Right lobe of liver (tissue), 6 donors: ENCODE measurements at regions not wholly inside any gene's neighbourhood (a gene's known extent, or its start where the extent isn't known, plus 50 kb on each side); places are given as distances from the start of the nearest gene placed in this dataset.

Source experiments
- ATAC-seq, 4 donors: fragments of 200-7000 bp; cut with Tn5 transposase; one replicate each; pipeline ENCODE4 v1.9.1; 2020; ENCODE audit warnings: mild to moderate bottlenecking in 4 of 4, moderate library complexity in 4 of 4
- DNase-seq, 3 donors: peaks; one replicate each; pipeline ENCODE4 v3.0.0-alpha.2; 2020
- H3K27ac ChIP-seq, 3 donors: fragments of 200-600 bp; one replicate each; pipeline ENCODE4 v1.8.0; 2022
- H3K27me3 ChIP-seq, 2 donors: fragments of 200-600 bp; one replicate each; pipeline ENCODE4 v1.8.0; 2022
- H3K36me3 ChIP-seq, 4 donors: fragments of 200-600 bp; sonication (generic) in 1 of 4; one replicate each; pipeline versions ENCODE4 v1.5.1 to v1.8.0; 2017 to 2022; ENCODE audit warnings: control low read depth in 1 of 4
- H3K4me1 ChIP-seq, 4 donors: fragments of 200-600 bp; sonication (generic) in 1 of 4; one replicate each; pipeline versions ENCODE4 v1.5.1 to v1.8.0; 2017 to 2022; ENCODE audit warnings: control low read depth in 1 of 4
- H3K4me3 ChIP-seq, 3 donors: fragments of 200-600 bp; one replicate each; pipeline ENCODE4 v1.8.0; 2022
- H3K9me3 ChIP-seq, 4 donors: fragments of 200-600 bp; sonication (generic) in 1 of 4; one replicate each; pipeline versions ENCODE4 v1.5.1 to v1.8.0; 2017 to 2022; ENCODE audit warnings: control low read depth in 1 of 4
- POLR2A ChIP-seq: fragments of 450-650 bp; IDR thresholded peaks from one replicate; pipeline ENCODE4 v1.6.1; 2017; ENCODE audit warnings: antibody characterized with exemption, mild to moderate bottlenecking
- WGBS: methylation state at CpG from one replicate; pipeline ENCODE4 v1.1.6; 2018; ENCODE audit warnings: low coverage, low lambda C conversion rate; ENCODE audit not compliant: insufficient coverage; ENCODE audit errors: missing lambda C conversion rate; 5-methylcytosine and 5-hydroxymethylcytosine counted together
- intact Hi-C, 2 donors: fragments of 100-400 bp; cut with DNase I; formaldehyde crosslinking; loops; one replicate each; pipeline versions ENCODE4 v1.11.2 to v1.14.1; 2022
- TF ChIP-seq, protein P1 (sequence below), 4 donors: fragments of 200-600 bp in 3 of 4; fragments of 450-650 bp in 1 of 4; IDR thresholded peaks; one replicate each; pipeline versions ENCODE4 v1.5.1 to v1.8.0; 2016 to 2022; ENCODE audit warnings: antibody characterized with exemption in 4 of 4, mild to moderate bottlenecking in 2 of 4
- donor health status: DM: no; HTN: yes; CAD: no.
- donor health status: DM: no; HTN: no; CAD: no.
- donor health status: DM: no; HTN: no; CAD: no.
- donor health status: DM: no; HTN: yes; CAD: no.
- donor health status: DM: no; HTN: yes; CAD: no.

DNA sequence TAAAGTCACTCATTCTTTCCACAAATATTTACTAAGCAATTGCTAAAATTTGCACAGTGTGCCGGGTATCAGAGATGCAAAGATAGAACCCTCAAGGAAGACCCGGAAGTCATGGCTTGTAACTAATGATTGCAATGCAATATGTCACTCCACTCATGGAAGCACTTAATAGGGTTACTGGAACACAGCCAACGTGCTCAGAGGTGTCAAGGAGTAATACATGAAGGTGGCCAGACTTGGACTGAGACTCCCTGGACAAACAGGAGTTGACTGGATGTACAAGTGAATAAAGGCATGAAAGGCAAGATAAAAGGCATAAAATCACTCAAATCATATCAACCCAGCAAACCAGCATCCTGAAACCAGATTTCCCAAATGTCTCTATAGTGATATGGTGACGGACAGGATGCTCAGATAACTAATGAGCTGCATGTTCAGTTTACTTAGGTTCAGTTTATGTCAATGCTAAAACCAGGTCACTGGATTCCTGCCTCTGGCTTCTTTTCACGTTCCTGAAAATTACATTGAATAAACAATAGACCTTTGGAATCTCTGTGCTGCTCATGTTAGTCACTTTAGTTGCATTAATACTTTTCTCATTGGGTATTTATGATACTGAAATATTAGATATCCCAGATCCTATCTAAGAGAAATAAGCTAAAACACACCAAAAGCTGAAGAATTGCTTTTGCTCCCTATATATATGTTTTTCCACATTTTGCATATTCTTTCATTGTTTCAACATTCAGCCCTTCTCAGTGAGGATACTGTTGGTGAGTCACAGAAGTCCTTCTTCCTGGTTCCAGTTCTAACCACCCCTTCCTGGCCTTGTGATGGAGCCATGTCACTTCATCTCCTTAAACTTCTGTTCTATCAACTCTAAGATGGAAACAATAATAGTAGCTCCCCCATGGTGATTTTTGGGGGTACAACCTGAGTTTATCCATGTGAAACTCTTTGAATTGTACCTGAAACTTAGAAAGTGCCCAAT is 688.9 kb upstream of the ID2 start:
- H3K27me3 ChIP-seq: no peaks in the 10 kb centered on the region
- H3K4me1 ChIP-seq: no peaks in the 10 kb centered on the region
- no peaks in the 10 kb centered on the region for H3K9me3 ChIP-seq
- H3K27ac ChIP-seq: no peak overlapping the region
- WGBS: 45% methylated on average over 5 of the region's 5 CpGs
- no peak overlapping the region for H3K4me3 ChIP-seq
- TF ChIP-seq, protein P1, sequence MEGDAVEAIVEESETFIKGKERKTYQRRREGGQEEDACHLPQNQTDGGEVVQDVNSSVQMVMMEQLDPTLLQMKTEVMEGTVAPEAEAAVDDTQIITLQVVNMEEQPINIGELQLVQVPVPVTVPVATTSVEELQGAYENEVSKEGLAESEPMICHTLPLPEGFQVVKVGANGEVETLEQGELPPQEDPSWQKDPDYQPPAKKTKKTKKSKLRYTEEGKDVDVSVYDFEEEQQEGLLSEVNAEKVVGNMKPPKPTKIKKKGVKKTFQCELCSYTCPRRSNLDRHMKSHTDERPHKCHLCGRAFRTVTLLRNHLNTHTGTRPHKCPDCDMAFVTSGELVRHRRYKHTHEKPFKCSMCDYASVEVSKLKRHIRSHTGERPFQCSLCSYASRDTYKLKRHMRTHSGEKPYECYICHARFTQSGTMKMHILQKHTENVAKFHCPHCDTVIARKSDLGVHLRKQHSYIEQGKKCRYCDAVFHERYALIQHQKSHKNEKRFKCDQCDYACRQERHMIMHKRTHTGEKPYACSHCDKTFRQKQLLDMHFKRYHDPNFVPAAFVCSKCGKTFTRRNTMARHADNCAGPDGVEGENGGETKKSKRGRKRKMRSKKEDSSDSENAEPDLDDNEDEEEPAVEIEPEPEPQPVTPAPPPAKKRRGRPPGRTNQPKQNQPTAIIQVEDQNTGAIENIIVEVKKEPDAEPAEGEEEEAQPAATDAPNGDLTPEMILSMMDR (IDR thresholded peaks at IDR 0.05): no peak
- no peak for TF ChIP-seq POLR2A
- H3K36me3 ChIP-seq: no peaks in the 10 kb centered on the region
- intact Hi-C loops: no loop called here
- ATAC-seq: peak in 1 of 4 donors; percentile 28
- DNase-seq: no peak

DNA sequence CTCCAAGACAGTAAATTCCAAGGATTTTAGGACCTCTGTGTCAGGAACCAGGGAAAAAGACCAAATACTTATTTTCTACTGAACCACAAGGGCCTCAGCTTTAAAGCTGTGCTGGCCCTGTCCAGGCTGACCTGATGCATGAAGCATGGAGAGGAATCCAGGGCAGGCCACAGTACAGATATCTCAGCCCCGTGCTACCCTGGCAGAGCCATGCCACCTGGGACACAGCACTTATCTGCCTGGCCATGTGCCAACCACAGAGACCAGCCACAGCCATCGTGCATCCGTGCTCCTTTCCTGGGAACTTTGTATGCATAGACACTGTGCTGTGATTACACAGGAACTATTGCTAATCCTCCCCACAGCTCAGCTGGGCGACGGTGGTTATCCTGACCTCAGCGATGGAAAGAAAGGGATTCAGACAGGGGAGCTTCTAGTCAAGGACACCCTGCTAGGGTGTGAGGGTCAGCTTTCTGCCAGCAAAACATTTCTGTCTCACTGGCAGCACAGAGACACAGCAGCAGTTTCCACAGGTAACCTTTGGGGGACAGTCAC is 687.4 kb upstream of the ID2 start:
- Histone ChIP-seq H3K36me3 (no peaks in the 10 kb centered on the region), H3K4me3 (no peak overlapping the region), H3K4me1 (no peaks in the 10 kb centered on the region), H3K9me3 (no peaks in the 10 kb centered on the region), H3K27ac (no peak overlapping the region), H3K27me3 (no peaks in the 10 kb centered on the region)
- DNase-seq (peak in 1 of 3 donors; percentile 29), ATAC-seq (peak; percentile 30 to 70 (median 49))
- 31% methylated on average over 2 of the region's 6 CpGs for WGBS
- intact Hi-C loops: no loop called here
- TF ChIP-seq, protein P1 (IDR thresholded peaks at IDR 0.05): no peak
- no peak for TF ChIP-seq POLR2A

DNA sequence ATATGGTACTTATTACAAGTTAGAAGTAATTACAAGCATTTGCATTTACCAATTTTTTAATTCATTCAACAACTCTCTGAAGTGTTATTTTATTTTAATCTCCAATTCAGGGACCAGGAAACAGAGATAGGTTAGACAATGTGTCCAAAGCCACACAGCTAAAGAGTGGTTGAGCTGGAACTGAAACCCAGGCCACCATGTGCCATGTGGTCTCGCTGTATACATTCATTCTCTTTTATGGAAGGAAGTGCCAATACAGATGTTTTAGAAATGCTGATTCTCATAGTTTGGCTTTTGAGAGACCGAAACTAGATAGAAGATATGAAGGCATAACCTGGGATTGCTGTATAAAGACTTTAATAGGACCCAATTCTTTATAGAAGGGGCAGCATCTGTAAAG is 684.6 kb upstream of the ID2 start:
- no peak for DNase-seq
- Histone ChIP-seq H3K9me3 (no peaks in the 10 kb centered on the region), H3K27me3 (no peaks in the 10 kb centered on the region), H3K4me1 (no peaks in the 10 kb centered on the region), H3K27ac (no peak overlapping the region), H3K4me3 (no peak overlapping the region), H3K36me3 (no peaks in the 10 kb centered on the region)
- 67% methylated on average over 2 of the region's 2 CpGs for WGBS
- intact Hi-C loops: no loop called here
- no peak for ATAC-seq
- TF ChIP-seq POLR2A: no peak
- TF ChIP-seq, protein P1 (IDR thresholded peaks at IDR 0.05): no peak

DNA sequence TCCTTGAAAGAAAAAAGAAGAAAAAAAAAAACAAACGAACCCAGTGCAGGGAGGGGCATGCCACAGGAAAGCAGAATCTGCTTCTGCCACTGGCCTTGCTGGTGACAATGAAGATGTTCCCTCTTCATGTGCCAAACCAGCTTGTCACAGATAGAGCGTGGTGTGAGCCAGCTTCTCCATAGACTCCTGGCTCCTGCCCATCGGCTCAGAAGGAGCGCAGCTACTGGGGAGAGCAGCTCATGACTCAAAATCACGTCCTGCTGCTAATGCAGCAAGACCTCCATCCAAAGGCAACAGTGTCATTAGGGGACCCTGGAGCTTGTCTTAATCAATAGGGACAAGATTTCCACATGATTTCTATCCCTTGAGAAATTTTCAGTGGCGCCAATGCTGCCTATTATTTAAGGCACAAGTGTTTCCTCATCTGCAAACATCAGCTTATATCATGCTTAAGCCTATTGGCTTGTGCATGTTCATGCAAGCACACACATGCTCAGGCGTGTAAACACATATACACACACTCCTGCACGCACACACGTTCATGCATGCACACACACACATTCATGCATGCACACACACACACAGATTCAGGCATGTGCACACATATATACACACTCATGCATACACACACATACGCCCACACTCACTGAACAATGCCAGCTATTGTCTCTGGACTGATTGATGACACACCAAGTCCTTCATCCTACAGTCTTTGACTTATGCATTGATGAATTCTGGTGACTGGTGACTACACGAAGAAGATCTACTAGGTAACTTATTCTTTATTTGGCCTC is 682.0 kb upstream of the ID2 start:
- H3K27me3 ChIP-seq: no peaks in the 10 kb centered on the region
- ATAC-seq (no peak), DNase-seq (no peak)
- H3K9me3 ChIP-seq: no peaks in the 10 kb centered on the region
- TF ChIP-seq POLR2A: no peak
- TF ChIP-seq, protein P1 (IDR thresholded peaks at IDR 0.05): no peak
- 89% methylated on average over 6 of the region's 11 CpGs for WGBS
- no peak overlapping the region for H3K27ac ChIP-seq
- H3K36me3 ChIP-seq: no peaks in the 10 kb centered on the region
- no peak overlapping the region for H3K4me3 ChIP-seq
- no peaks in the 10 kb centered on the region for H3K4me1 ChIP-seq
- intact Hi-C loops: no loop called here
